Cardiac fibroblast (primary cell): ENCODE measurements at regions not wholly inside any gene's neighbourhood (a gene's known extent, or its start where the extent isn't known, plus 50 kb on each side); places are given as distances from the start of the nearest gene placed in this dataset.

Source experiments
- DNase-seq, 2 donors: peaks; one replicate each; pipeline versions ENCODE4 v3.0.0 to v3.0.0-alpha.2; 2010; ENCODE audit warnings: low read depth in 2 of 2
- H3K4me3 ChIP-seq, 2 donors: replicated peaks in 1 of 2; 1 replicate in 1 of 2; 2 replicates in 1 of 2; pipeline ENCODE4 v1.5.1; 2011; ENCODE audit warnings: low read depth in 2 of 2, low read length in 2 of 2, mild to moderate bottlenecking in 2 of 2, moderate library complexity in 1 of 2
- TF ChIP-seq, protein P1 (sequence below): IDR thresholded peaks from one replicate; pipeline ENCODE4 v1.5.1; 2011; ENCODE audit warnings: low read depth, mild to moderate bottlenecking, low read length, inconsistent platforms

DNA sequence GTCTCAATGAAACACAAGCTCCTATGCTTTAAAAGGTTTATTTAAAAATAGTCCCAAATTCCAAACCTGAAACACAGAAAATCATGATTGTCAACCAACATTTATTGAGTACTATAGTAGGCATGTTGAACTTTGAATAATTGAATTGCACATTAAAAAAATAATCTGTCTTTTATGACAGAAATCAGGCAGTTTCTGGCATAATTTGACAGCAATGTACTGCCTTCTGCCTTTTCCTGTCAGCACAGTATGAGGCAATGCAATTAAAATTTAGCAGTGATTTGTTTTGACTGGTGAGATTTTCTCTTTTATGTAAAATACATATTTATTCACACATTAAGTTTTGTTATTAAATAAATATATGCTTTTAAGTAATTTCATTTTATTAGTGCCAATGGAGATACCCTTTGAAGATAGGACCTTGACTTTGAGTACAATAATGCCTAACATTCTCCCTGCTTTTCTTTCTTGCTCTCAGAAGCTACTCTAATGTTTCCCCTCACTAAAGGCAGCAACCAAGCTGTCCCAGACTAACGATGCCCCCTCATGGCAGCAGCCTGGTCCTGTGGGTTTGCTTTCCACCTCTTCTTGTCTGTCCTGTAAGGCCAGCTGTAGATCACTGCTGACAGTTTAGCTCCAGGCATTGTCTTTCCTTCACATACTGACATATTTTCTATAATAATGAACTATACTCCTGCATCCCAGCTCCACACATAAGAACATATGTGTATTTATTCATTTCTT lies 346.7 kb downstream of the IL20RB start:
- DNase-seq, result no peak
- H3K4me3 ChIP-seq, result no peak overlapping the region
- TF ChIP-seq, protein P1, sequence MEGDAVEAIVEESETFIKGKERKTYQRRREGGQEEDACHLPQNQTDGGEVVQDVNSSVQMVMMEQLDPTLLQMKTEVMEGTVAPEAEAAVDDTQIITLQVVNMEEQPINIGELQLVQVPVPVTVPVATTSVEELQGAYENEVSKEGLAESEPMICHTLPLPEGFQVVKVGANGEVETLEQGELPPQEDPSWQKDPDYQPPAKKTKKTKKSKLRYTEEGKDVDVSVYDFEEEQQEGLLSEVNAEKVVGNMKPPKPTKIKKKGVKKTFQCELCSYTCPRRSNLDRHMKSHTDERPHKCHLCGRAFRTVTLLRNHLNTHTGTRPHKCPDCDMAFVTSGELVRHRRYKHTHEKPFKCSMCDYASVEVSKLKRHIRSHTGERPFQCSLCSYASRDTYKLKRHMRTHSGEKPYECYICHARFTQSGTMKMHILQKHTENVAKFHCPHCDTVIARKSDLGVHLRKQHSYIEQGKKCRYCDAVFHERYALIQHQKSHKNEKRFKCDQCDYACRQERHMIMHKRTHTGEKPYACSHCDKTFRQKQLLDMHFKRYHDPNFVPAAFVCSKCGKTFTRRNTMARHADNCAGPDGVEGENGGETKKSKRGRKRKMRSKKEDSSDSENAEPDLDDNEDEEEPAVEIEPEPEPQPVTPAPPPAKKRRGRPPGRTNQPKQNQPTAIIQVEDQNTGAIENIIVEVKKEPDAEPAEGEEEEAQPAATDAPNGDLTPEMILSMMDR, result no peak

DNA sequence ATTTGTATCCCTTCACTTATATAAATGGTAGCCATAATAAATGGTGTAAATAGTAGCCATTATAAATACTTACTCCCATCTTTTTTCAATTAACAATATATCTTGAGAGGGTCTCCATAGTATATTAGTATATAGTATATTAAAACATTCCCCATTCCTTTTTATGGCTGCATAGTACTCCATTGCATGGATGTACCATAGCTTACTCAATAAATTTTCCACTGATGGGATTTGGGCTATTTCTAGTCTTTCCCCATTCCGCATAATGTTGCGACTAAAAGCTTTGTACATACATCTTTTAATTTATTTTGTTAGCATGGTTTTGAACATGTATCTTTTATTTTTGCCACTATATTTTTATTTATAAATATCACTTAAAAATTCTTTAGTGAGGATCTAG lies 366.3 kb downstream of the IL20RB start:
- DNase-seq, result no peak
- TF ChIP-seq, protein P1, result no peak
- no peak overlapping the region for H3K4me3 ChIP-seq

DNA sequence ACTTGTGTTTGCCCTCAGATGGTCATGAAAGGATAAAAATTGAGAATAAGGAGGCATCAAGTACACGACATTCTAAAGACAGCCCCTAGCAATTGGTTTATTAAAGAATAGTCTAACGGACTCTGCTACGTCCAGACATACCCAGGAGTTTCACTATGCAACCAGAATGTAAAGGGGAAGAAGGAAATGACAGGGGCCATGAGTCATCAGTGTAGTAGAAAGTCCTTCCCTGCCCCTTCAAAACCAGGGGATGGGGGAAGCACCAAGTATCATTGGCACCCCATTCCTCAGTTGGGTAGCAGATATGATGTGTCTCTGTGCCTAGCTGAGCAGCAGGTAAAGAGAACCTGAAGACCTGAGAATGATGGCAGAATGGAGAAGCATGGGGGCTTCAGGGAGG lies 367.4 kb downstream of the IL20RB start:
- TF ChIP-seq, protein P1, result no peak
- no peak overlapping the region for H3K4me3 ChIP-seq
- no peak for DNase-seq

DNA sequence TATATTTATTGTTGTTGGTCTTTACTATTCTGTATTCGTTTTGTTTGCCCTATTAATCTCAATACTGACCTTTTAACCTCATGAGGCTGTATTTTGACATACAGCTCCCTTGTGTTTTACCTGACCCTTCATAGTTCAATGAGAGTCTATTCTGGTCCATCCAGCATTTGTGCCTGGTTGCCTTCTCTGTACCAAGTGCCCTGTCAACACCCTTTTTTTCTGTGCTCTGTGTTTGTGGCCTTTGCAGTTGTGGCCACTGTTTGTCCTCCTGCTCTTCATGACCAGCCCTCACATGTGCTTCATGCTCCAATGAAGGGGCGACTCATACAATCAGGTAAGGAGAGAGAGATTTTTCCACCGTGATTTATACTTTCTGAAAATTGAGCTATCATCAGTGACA lies 368.2 kb downstream of the IL20RB start:
- no peak overlapping the region for H3K4me3 ChIP-seq
- TF ChIP-seq, protein P1, result no peak
- no peak for DNase-seq

DNA sequence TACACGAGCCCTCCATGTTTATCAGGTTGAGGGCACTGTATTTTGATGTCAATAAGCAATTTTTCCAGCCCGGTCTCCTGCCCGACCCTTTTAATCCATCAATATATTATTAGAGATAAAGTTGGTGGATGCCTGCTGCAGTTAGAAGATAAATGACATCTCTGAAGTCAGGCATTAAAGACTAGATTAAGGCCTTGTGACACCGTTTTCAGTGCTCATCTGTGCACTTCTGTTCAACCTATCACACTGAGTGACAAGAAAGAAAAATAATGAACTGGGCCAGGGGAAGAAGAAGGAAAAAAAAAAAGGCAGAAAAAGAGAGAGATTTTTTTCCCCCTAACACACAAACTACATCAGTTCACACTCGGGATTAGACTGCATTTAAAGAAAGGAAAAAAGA lies 371.8 kb downstream of the IL20RB start:
- TF ChIP-seq, protein P1, result no peak
- no peak overlapping the region for H3K4me3 ChIP-seq
- no peak for DNase-seq

DNA sequence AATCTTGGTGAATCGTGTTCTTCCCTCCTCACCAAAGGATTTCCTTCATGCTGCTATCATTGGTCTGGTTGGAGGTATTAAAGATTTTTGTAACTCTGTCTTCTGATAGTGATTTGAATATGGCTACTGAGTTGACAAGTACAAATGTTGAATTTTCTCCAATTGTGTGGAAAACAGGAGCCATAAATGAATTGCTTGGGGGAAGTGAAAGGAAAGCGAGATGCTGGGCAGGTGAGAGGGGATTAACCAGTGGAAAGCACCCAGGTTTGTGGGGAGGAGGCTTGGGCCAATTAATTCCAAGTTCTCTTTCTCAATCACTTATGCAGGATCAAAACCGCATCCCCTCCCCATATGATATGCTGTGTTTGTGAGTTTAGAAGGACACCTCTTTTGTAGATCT lies 372.5 kb downstream of the IL20RB start:
- no peak for DNase-seq
- TF ChIP-seq, protein P1, result no peak
- H3K4me3 ChIP-seq, result no peak overlapping the region

DNA sequence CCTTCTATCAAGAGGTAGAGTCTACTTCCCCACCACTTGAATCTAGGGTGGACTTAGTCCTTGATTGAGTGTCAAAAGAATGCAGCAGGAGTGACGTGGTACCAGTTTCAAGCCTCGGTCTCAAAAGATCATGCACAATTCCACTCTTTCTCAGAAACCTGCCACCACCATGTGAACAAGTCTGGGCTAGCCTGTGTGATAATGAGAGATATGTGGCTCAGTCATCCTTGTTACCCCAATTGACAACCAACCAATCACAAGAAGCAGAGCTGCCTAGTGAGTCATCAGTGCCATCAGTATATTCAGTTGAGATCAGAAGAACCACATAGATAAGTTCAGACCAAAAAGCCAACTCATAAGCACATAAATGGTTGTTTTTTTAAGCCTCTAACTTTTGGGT lies 374.5 kb downstream of the IL20RB start:
- TF ChIP-seq, protein P1, result no peak
- no peak overlapping the region for H3K4me3 ChIP-seq
- DNase-seq, result no peak
